Peyer's patch (tissue), 4 donors: ENCODE measurements at regions not wholly inside any gene's neighbourhood (a gene's known extent, or its start where the extent isn't known, plus 50 kb on each side); places are given as distances from the start of the nearest gene placed in this dataset.

ENCODE experiments used
- CTCF ChIP-seq, 6 experiments: fragments of 450-650 bp in 4 of 6; fragments of 200-600 bp in 2 of 6; sonication (generic) in 1 of 6; IDR thresholded peaks; one replicate each; pipeline ENCODE4 v1.5.1; 2017 to 2019; ENCODE audit warnings: antibody characterized with exemption in 6 of 6, mild to moderate bottlenecking in 3 of 6, moderate library complexity in 1 of 6
- POLR2A ChIP-seq, 2 donors: fragments of 450-650 bp; IDR thresholded peaks; one replicate each; pipeline ENCODE4 v1.5.1; 2017; ENCODE audit warnings: antibody characterized with exemption in 2 of 2, mild to moderate bottlenecking in 2 of 2, moderate library complexity in 2 of 2

DNA sequence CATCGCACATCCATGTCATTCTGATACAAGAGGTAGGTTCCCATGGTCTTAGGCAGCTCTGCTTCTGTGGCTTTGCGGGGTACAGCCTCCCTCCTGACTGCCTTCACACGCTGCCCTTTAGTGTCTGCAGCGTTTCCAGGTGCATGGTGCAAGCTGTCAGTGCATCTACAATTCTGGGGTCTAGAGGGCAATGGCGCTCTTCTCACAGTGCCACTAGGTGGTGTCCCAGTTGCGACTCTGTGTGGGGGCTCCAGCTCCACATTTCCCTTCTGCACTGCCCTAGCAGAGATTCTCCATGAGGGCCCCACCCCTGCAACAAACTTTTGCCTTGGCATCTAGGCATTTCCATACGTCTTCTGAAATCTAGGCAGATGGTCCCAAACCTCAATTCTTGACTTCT, 138.2 kb upstream of the BRINP3 start:
- TF ChIP-seq CTCF (IDR thresholded peaks at IDR 0.05) (no peak), POLR2A (IDR thresholded peaks at IDR 0.05) (no peak)
